Activated CD4-positive, CD25-positive, alpha-beta regulatory T cell (primary cell): ENCODE measurements at regions not wholly inside any gene's neighbourhood (a gene's known extent, or its start where the extent isn't known, plus 50 kb on each side); places are given as distances from the start of the nearest gene placed in this dataset.
"Not testable (repeated sequence)": the region's sequence is repeated elsewhere in the genome, so short reads cannot be mapped to it uniquely, and the experiment has no call there.

Source experiments
- DNase-seq, 4 experiments: peaks; one replicate each; lab custom pipeline; 2025; lab: John Stamatoyannopoulos, UW

DNA sequence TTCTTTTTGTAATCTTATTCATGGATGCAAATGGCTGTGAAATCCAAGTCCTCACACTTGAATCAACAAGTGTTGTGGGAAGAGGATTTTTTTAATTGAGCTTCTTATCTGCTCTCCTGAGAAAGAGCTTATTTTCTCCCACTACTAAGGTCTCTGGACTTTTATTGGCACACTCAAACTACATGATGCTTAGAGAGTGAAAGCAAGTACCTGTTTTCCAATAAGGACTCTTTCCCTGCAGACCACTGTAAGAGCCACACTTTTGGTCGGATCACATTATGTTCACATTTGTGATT lies 546.4 kb upstream of the ARRDC3 start:
- no peak for DNase-seq

DNA sequence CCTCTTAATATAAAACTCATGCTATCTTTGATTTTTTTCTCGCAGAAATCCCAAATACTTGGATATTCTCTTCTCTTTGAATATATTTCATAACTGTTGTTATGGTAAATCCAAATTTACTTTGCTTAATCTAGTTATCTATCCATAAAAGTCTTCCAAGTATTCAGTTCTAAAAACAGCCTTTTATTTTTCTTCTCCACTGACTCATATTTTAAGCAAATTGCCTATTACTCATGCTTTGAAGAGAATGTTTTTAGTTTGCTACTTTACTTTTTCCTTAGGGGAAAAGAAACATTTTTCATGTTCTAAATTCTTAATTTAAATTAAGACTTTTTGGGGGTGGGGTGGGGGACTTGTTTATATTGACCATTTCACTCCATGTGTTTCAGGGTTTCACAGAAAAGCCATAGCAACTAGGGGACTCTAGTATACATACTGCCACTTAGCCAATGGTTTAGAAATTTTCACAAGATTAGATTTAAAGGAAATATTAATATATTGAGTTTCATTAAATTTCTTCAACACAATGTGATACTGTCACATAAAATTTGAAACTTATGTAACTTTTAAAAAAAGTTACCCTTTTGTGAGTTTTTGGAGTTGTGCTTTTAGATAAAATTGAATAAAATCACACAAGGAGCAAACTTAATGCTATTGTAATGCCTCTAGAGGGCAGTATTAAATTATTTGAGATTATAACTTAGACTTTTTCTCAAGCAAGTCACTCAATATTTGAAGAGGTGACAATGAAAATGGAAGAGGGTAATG lies 545.8 kb upstream of the ARRDC3 start:
- DNase-seq, result no peak

DNA sequence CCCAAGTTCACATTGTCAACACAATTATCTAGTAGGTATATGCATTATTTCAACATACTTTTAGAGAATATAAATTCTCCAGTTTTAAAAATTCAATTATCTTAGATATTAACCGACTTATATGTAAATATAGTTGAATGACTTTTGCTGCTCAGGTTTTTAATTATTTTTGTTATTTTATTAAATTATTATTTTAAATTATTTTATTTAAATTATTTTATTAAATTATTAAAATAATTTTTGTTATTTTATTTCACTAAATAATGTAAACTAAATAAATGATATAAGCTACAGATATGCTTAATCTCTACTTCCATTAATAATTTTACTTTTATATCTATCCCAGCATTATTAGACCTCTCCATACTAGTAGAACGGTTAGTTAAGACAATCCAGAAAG lies 544.3 kb upstream of the ARRDC3 start:
- DNase-seq, result no peak

DNA sequence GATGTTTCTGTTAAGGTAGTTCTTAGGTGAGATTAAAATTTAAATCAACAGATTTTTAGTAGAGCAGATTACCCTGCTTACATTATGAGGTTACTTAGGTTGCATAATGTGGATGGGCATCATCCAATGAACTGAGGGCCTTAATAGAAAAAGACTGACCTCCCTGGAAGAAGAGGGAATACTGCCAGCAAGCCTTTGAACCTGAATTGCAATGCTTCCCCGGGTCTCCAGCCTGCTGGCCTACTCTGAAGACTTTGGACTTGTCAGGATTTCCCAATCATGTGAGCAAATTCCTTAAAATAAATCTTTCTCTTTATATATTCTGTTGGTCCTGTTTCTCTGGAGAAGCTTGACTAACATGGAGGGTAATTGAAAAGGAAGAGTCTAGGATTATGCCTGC lies 542.1 kb upstream of the ARRDC3 start:
- no peak for DNase-seq

DNA sequence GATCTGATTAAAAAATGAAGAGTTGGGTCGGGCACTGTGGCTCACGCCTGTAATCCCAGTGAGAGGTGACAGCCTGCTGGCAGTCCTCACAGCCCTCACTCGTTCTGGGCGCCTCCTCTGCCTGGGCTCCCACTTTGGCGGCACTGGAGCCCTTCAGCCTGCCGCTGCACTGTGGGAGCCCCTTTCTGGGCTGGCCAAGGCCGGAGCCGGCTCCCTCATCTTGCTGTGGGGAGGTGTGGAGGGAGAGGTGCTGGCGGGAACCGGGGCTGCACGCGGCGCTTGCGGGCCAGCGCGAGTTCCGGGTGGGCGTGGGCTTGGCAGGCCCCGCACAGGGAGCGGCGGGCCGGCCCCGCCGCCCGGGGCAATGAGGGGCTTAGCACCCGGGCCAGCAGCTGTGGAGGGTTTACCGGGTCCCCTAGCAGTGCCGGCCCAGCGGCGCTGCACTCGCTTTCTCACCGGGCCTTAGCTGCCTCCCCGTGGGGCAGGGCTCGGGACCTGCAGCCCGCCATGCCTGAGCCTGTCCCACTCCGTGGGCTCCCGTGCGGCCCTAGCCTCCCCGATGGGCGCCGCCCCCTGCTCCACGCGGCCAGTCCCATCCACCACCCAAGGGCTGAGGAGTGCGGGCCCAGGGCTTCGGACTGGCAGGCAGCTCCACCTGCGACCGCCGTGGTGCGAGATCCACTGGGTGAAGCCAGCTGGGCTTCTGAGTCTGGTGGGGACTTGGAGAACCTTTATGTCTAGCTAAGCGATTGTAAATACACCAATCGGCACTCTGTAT lies 534.1 kb upstream of the ARRDC3 start:
- DNase-seq, result not testable (repeated sequence)

DNA sequence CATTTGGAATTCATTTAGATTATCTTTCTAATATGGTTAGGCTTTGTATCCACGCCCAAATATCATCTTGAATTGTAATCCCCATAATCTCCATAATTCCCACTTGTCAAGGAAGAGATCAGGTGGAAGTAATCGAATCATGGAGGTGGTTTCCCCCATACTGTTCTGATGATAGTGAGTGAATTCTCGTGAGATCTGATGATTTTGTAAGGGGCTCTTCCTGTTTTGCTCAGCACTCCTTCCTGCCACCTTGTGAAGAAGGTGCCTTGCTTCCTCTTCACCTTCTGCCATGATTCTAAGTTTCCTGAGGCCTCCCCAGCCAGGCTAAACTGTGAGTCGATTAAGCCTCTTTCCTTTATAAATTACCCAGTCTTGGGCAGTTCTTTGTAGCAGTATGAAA lies 527.5 kb upstream of the ARRDC3 start:
- no peak for DNase-seq

DNA sequence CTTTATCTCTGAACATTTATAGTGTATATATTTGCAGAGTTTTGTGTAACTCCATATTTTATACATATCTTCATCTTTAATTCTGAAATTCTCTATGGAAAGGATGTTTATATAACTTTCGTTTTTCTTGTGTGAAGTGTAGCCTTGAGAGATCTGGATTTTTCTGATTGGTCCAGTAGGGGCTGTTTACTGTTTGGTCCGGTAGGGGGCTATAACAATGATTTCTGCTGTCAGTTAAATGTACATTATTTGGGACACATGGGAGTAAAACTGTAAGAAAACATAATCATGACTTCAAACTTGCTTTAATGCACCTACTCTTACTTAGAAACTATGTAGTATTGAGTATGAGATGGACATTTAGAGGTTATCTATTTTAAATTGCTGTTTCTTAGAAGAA lies 527.1 kb upstream of the ARRDC3 start:
- DNase-seq, result no peak

DNA sequence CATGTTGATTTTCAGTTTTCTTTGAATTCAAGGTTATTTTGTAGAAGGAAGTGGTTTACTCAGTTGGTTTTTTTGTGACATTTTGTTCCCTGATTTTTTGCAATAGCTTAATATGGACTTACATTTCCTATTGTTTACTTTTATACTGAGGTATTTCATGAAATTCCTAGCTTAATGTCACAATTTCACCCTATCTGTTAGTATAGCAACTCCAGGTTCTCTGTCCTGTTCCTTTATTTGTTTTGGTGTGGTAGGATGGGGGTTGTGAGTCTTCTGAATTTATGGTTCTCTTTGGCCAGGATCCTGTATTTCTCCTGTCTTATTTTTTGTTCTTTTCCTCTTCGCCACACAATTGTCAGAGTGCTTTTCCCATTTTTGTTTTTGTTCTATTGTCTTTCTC lies 523.4 kb upstream of the ARRDC3 start:
- no peak for DNase-seq

DNA sequence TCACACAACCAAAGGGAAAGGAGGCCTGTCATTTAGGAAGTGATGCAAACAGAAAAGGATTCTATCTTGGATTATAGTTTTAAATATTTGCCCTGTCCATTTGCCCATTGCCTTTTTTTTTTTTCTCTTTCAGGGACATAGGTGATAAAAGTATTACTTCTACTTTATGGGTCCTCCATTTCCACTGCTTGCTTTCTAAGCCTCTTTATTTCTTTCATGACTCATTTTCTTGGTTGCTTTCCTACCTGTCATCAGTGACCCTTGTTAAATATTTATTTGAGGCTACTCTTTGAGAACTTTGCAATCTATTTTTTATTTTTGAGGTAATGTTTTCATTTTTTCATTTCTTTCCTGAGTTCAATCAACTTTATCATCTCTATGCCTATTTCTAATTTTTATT lies 522.9 kb upstream of the ARRDC3 start:
- no peak for DNase-seq

DNA sequence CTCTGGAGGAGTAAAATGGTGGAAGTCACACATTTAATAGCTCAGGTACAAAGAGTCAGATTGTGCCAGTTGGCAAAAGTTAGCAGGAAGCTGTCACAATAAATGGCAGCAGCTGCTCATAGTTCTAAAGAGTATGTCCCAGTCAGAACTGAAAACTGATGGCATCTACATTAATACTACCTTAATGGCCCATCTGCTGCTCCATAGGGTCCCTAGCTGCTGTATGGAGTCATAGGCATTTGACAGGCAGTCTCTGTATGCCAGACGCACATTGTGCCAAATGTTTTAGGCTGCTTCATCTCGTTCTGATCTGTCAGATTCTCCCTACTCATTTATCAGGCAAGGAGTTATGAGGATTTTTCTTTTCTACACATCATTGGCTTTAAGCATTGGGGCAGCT lies 515.8 kb upstream of the ARRDC3 start:
- DNase-seq, result no peak

DNA sequence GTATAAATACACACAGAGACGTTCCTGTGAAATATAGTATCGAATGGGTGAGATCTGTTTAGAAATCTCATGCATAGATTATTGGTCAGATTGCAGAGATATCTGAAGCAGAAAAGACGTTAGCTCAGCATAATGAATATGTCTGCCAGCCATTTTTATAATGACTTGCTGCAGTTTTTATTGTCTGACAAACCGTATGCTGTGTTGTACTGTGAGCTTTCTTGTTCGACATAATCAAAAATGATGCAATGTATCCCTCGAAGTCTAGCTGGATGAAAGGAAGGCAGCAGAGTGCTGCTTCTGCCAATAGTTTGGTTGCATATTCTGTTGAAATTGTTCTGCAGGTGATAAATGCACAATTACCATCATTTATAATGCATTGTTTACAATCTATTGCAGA lies 514.9 kb upstream of the ARRDC3 start:
- DNase-seq, result no peak

DNA sequence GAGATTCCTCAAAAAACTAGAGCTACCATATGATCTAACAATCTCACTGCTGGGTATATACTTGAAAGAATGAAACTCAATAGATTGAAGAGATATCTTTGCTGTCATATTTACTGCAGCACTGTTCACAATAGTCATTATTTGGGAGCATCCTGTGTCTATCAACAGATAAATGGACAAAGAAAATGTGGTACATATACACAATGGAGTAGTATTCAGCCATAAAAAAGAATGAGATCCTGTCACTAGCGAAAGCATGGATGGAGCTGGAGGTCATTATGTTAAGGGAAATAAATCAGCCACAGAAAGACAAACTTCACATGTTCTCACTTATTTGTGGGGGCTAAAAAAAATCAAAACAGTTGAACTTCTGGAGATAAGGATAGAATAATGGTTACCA lies 505.7 kb upstream of the ARRDC3 start:
- DNase-seq, result no peak

DNA sequence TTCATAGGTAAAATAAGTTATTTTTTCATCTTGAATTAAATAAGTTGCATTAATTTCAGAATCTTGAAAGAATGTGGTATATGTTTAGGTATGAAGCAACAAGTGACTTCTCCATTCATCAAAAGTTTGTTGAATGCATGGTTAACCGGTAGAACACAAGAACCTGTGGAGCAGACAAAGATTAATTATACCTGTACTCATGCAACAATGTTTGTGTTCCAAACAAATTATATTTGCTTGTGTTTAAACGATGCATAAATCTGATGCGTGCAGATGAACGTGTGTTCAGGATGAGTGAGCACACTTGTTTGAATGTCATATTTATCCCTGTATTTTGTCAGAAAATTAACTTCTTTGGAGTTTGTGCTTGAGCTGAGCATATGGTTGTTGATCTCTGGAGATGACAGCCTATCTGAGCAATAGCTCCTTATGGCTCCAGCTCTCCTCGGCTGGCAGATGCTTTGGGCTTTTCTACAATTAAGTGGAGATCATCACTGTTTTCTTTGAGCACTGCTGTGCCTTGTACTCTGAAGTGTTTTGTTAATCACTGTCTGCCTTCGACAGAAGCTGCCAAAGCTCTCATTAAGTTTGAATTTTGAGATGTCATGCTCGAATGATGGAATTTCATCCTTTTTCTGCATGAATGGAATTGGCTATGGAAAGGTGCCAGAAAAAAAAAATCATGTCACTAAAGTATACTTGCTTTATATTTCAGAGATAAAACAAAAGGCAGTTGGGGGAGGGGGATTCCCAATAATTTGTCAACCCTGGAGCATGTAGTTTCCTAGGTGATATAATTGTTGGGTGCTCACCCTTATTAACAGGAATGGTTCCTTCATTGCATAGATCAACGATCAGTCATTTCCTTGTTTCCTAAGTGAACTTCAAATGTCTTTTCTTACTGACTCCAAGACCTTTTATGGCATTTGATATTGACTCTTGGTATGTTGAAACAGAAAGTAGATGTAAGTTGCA lies 502.5 kb upstream of the ARRDC3 start:
- DNase-seq, result no peak

DNA sequence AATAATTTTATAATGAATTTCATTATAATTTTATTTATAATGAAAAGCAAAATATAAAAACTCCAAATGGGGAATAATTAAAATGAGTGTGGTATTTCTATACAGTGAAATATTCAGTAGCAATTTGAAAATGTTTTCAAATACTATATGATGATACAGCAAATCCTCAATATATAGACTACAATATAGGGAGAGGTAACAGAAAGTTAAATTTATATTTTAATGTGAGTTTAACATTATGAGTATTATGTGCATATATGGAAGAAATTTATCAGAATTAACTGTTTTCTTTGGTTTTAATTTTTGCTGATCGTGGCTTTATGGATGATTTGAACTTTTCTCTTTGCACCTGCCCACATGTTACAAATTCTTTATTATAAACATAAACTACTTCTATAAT lies 500.9 kb upstream of the ARRDC3 start:
- DNase-seq, result no peak

DNA sequence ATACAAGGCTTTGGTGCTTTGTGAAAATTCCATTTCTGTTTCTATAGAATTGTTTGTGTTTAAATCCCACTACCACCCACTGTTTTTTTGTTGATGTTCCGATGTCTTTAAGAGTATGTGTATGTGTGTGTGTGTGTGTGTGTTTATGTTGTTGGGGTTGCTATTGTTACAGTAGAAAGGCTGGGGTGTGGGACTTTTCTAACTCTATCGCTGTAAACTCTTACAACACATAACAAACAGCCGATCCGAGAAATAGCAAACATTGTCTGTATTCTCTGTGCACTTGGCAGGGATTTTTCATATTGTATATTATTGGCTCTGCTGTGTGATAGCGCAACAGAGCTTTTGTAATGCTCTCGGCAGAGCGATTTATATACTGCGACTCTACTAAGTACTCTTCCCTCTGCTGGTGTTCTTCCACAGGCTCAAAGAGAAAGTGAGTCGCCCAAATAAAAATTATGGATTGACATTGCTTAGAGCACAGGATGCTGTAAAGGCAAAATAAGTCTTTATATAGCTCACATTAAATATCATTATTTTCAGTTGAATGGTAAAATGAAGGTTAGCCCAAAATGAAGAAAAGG lies 492.2 kb upstream of the ARRDC3 start:
- no peak for DNase-seq

DNA sequence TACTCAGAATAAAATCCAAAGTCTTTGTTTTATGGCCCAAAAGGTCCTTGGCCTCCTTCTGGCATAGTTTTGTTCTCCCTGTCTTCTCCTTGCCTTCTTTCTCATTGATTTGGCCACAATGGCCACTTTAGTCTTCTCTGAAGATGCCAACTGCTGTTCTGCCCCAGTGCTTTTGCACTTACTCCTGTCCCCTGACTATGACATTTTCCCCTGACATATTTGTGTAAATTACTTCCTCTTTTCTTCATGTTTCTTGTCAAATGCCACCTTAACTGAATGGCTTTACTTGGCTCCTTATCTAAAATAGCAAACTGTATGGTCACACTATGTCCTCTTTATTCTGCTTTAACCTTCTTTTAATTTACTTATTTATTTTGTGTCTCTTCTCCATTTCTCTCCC lies 484.7 kb upstream of the ARRDC3 start:
- no peak for DNase-seq

DNA sequence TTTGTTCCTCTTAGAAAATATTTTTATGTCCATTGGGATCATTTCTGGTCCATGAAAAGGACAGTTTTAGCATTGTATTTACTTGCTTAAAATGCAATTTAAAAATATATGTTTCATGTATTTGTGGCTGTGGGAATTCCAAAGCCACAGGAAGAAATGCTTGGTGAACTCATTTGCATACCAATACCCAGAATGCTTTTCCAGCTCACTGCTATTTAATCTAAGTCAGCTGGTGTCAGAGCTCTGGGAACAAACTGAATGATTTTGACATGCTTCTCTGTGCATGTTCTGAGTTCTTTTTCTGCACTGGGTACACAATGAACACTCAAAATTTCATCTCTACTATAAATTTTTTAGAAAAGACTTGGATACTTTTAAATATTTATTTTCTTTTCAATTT lies 482.8 kb upstream of the ARRDC3 start:
- no peak for DNase-seq

DNA sequence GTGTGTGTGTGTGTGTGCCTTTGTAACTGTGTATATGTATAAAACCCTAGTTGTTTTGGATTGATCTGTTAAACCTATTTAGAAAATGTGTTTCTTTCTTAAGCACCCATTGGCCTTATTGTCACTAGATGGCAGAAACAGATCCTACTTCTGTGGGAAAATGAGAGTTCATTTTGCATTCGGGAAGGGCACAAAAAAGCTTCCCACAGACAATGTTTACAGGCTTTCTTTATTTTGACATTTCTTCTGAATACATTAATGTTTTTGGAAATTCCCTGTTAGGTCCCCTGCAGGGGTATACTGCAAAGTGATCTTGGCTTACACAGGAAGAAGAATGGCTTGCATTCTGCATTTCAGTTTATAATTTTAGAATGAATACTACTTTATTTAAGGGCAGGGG lies 481.8 kb upstream of the ARRDC3 start:
- no peak for DNase-seq

DNA sequence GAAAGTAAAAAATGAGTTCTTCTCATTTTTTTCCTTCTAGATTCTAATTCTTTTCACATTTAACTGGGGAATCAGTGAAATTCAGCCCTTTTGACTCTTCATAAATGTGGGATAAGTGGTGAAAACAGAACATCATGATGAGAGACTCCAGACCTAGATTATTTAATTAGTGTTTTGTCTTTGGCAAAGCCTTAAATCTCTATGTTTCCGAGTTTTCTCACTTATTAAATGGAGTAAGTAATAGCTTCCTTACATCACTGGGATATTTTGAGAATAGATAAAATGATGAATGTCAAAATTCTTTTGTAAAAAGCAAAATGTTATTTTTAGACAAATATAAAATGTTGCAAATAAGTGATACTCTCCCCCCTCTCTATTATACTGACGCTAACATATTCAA lies 468.6 kb upstream of the ARRDC3 start:
- DNase-seq, result no peak

DNA sequence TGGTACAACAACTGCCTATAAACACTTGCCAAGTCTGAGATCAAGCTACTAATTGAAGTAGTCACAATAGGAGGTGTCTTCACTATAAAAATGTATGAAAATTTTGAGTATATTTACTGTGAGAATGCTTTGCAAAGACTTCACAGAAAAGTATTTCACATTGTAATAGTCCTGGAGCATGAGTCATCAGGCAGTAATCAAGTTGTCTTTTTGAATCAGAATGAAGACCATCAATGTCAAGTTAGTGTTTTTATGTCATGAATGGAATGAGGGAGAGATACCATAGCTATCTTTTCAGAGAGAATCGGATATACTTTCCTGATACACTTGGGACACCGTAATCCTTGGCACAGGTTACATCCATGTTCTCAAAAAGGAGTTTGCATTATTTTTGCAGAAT lies 466.9 kb upstream of the ARRDC3 start:
- DNase-seq, result no peak

DNA sequence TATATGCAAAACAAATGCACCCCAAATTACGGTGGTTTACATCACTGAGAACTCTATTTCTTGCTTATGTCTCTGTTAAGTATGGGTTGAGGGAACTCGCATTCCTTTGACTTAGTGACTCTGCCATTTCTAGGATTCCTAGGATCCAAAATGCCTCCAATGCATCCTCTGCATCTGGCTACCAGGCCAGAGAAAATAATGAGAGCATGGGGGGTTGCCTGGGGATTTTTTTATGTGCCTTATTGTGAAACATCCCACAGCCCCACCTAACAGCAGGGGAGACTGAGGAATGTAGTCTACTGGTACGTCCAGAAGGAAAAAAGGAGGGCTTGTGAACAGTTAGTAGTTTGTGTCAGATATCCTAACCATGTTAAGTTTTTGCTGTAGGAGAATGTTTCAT lies 466.0 kb upstream of the ARRDC3 start:
- no peak for DNase-seq

DNA sequence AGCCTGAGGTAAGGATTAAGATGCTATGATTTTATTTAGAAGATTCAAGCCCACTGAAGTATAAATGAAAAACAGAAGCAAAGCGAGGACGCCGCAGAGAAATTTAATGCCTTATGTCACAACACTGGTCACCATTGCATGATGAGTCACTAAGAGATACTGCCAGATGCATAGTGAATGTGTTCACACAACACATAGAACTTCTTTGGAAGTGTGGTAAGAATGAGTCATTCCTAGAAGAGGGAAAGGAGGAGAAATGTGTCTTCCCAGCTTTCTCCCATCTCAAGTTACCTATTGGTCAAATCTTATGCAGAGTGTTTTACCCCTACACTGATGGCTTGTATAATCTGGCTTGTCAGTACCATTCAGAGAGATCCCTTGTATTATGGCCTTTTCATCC lies 465.3 kb upstream of the ARRDC3 start:
- no peak for DNase-seq
